Erythroblast (primary cell): ENCODE measurements at regions not wholly inside any gene's neighbourhood (a gene's known extent, or its start where the extent isn't known, plus 50 kb on each side); places are given as distances from the start of the nearest gene placed in this dataset.

ENCODE experiments used
- DNase-seq, 2 experiments: peaks; one replicate each; lab custom pipeline; 2025; lab: John Stamatoyannopoulos, UW
- GATA1 ChIP-seq: IDR thresholded peaks from 2 replicates; pipeline ENCODE4 v1.6.1; 2011; ENCODE audit warnings: low read depth, mild to moderate bottlenecking, control low read depth, low read length, moderate library complexity
- POLR2A ChIP-seq: IDR thresholded peaks from 2 replicates; pipeline ENCODE4 v1.6.1; 2011; ENCODE audit warnings: mild to moderate bottlenecking, low read length

- DNase-seq: no peak
- TF ChIP-seq POLR2A: no peak
- TF ChIP-seq GATA1: no peak
These were observed 104.3 kb upstream of the PCDH17 start for GRCh38 chr13:57527114-57527735.

- no peak for TF ChIP-seq POLR2A
- TF ChIP-seq GATA1: no peak
- no peak for DNase-seq
These were observed 100.3 kb upstream of the PCDH17 start for GRCh38 chr13:57531256-57531655.

- no peak for TF ChIP-seq GATA1
- no peak for TF ChIP-seq POLR2A
- DNase-seq: no peak
These were observed 84.6 kb upstream of the PCDH17 start for GRCh38 chr13:57546942-57547341.

DNA sequence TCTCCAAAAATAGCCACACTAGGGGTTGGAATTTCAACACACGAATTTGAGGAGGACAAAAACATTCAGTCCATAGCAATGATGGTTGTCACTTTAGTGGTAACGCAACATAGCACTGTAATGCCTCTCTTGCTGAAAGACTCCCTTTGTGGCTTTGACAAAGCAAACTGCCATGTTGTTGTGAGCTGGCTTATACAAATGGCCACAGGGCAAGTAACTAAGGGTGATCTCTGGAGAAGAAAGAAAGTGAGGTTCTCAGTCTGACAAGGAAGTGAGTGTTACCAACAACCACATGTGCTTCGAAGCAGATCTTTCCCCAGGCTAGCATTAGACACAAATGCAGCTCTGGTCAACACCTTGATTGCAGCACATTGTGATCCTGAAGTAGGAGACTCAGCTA lies 79.1 kb upstream of the PCDH17 start:
- DNase-seq: no peak
- TF ChIP-seq GATA1 (no peak), POLR2A (no peak)

DNA sequence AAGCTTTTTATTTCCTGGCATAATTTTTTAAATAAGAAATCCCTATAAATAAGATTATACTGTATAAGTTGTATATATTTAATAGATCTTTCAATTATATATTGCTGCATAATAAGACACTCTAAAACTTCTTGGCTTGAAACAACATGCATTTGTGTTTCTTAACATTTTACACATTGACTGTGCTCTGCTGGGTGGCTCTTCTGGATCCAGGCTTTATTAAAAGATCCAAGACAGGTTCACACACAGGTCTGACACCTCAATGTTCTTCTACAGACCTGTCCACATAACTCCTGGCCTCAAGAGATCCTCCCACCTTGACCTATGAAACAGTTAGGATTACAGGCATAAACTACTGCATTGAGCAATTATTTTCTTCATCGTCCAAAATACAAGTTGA lies 77.6 kb upstream of the PCDH17 start:
- no peak for DNase-seq
- TF ChIP-seq GATA1: no peak
- TF ChIP-seq POLR2A: no peak

DNA sequence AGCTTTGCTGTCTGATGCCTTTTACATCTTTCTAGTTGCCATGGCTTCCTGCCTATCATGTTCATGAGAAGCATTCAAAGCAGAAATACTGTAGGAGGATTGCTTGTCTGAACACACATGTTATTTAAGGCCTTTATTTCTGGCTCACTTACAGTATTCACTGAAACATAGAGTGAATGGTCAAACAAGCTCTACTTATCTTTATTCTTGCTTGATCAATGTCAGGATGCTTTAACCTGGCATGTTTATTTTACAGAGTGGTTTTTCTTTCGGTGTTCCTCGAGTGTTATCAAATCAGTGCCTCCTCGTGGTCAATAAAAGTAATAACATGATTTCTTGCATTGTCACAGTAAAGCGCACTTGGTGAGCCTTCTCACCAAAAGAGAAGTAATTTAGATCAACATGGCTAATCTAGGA lies 73.5 kb upstream of the PCDH17 start:
- no peak for TF ChIP-seq GATA1
- no peak for TF ChIP-seq POLR2A
- peak in 1 of 2 experiments; percentile 14 for DNase-seq

DNA sequence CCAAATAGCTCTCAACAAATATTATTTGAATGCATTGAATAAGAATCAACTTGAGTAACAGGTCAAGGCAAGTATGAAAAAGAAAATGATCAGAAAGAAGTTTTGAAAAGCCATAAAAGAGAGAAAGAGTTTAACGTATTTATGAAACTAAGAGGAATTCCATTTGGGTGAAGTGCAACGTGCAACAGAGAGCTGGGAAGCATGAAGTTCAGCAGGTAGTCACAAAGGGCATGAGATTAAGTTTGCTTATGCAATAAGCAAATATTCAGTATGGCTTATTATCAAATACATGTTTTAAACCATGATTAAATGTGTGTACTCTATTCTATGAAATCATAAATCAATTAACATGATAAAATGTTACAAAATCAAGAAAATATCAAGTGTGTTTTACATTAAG lies 62.7 kb upstream of the PCDH17 start:
- TF ChIP-seq GATA1: no peak
- no peak for TF ChIP-seq POLR2A
- DNase-seq: no peak

DNA sequence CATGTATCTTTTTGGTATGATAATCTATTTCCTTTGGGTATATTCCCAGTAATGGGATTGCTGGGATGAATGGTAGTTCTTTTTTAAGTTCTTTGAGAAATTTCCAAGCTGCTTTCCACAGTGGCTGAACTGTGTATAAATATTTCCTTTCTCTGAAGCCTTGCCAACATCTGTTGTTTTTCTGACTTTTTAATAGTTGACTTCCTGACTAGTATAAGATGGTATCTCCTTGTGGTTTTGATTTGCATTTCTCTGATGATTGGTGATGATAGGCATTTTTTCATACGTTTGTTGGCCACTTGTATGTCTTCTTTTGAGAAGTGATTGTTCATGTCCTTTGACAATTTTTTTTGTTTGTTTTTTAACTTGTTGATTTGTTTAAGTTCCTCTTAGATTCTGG lies 61.6 kb upstream of the PCDH17 start:
- no peak for TF ChIP-seq POLR2A
- TF ChIP-seq GATA1: no peak
- no peak for DNase-seq
